A673 (cell line): ENCODE measurements at regions not wholly inside any gene's neighbourhood (a gene's known extent, or its start where the extent isn't known, plus 50 kb on each side); places are given as distances from the start of the nearest gene placed in this dataset.

Source experiments
- CTCF ChIP-seq: fragments of 300-800, 200-600 bp; sonication (generic); conservative IDR thresholded peaks from 2 replicates; pipeline ENCODE4 v1.5.1; 2017; ENCODE audit warnings: low read depth, mild to moderate bottlenecking, antibody characterized with exemption, low read length, moderate library complexity, mixed read lengths
- EZH2 ChIP-seq: fragments of 200-600 bp; sonication (generic); IDR thresholded peaks from 2 replicates; pipeline ENCODE4 v1.6.1; 2017; ENCODE audit warnings: borderline replicate concordance, low read depth, mild to moderate bottlenecking, mixed read lengths, antibody characterized with exemption, low read length; ENCODE audit not compliant: poor library complexity, severe bottlenecking

- TF ChIP-seq CTCF = no peak
- TF ChIP-seq EZH2 = no peak
These were observed 237.6 kb upstream of the DUSP10 start for GRCh38 chr1:221979444-221980032.
